IMR-90 (cell line): ENCODE measurements at regions not wholly inside any gene's neighbourhood (a gene's known extent, or its start where the extent isn't known, plus 50 kb on each side); places are given as distances from the start of the nearest gene placed in this dataset.

Experiments
- ATAC-seq: fragments of 200-7000 bp; cut with Tn5 transposase; 2 replicates; pipeline ENCODE4 v1.9.1; 2020; ENCODE audit warnings: low read depth, mild to moderate bottlenecking, moderate library complexity
- BruUV-seq: library from RNA; stranded (reverse); fragments of 400-500 nt; replicated peaks from 2 replicates; lab custom pipeline; 2021; lab: Mats Ljungman, UMichigan
- CTCF ChIA-PET: fragments of 300-600 bp; formaldehyde crosslinking; extraction: SDS; loops from one replicate; lab custom pipeline; 2021; ENCODE audit warnings: antibody characterized with exemption; lab: Yijun Ruan, JAX
- POLR2A ChIA-PET: fragments of 300-600 bp; sonication (Branson Sonifier 250); formaldehyde crosslinking; loops from one replicate; lab custom pipeline; 2022; ENCODE audit warnings: antibody characterized with exemption; ENCODE audit not compliant: unreplicated experiment; lab: Charles Lee
- DNase-seq: peaks from one replicate; pipeline ENCODE4 v3.0.0; 2013
- H2AFZ ChIP-seq: replicated peaks from 2 replicates; pipeline ENCODE3; 2013; ENCODE audit warnings: low read length, mild to moderate bottlenecking; ENCODE audit not compliant: poor library complexity
- H2AK5ac ChIP-seq: 2 replicates; pipeline ENCODE4 v1.6.1; 2013; ENCODE audit warnings: low read depth, low read length, inconsistent platforms
- H2AK9ac ChIP-seq: replicated peaks from 2 replicates; pipeline ENCODE3; 2013; ENCODE audit warnings: mild to moderate bottlenecking, low read depth, low read length, moderate library complexity; ENCODE audit not compliant: poor library complexity
- H2BK120ac ChIP-seq: 2 replicates; pipeline ENCODE4 v1.6.1; 2013; ENCODE audit warnings: low read depth, low read length, inconsistent platforms
- H2BK15ac ChIP-seq: 3 replicates; pipeline ENCODE4 v1.6.1; 2013; ENCODE audit warnings: low read depth, low read length, inconsistent platforms
- H2BK20ac ChIP-seq: 2 replicates; pipeline ENCODE4 v1.6.1; 2013; ENCODE audit warnings: low read depth, mild to moderate bottlenecking, inconsistent platforms, low read length, moderate library complexity
- H2BK5ac ChIP-seq: 2 replicates; pipeline ENCODE4 v1.6.1; 2013; ENCODE audit warnings: mild to moderate bottlenecking, low read depth, low read length, inconsistent platforms; ENCODE audit not compliant: poor library complexity, severe bottlenecking
- H3K14ac ChIP-seq: replicated peaks from 2 replicates; pipeline ENCODE4 v1.6.1; 2013; ENCODE audit warnings: low read depth, low read length, inconsistent platforms
- H3K18ac ChIP-seq: 2 replicates; pipeline ENCODE4 v1.6.1; 2013; ENCODE audit warnings: low read depth, low read length, control low read depth
- H3K23ac ChIP-seq: 2 replicates; pipeline ENCODE4 v1.6.1; 2013; ENCODE audit warnings: low read depth, low read length, inconsistent platforms
- H3K27ac ChIP-seq: 2 replicates; pipeline ENCODE4 v1.5.1; 2013; ENCODE audit warnings: mild to moderate bottlenecking, control low read depth, low read length; ENCODE audit not compliant: insufficient read depth
- H3K27me3 ChIP-seq: 2 replicates; pipeline ENCODE4 v1.6.1; 2013; ENCODE audit warnings: low read length; ENCODE audit not compliant: control insufficient read depth, insufficient read depth
- H3K36me3 ChIP-seq: 2 replicates; pipeline ENCODE4 v1.6.1; 2013; ENCODE audit warnings: low read length, mixed read lengths; ENCODE audit not compliant: control insufficient read depth, insufficient read depth
- H3K4ac ChIP-seq: 2 replicates; pipeline ENCODE4 v1.6.1; 2013; ENCODE audit warnings: low read depth, low read length, inconsistent platforms
- H3K4me1 ChIP-seq: 2 replicates; pipeline ENCODE4 v1.6.1; 2013; ENCODE audit warnings: low read length, mixed read lengths; ENCODE audit not compliant: control insufficient read depth, insufficient read depth
- H3K4me2 ChIP-seq: 2 replicates; pipeline ENCODE4 v1.6.1; 2013; ENCODE audit warnings: low read depth, mild to moderate bottlenecking, control low read depth, low read length, moderate library complexity
- H3K4me3 ChIP-seq: 2 replicates; pipeline ENCODE4 v1.5.1; 2013; ENCODE audit warnings: low read depth, mild to moderate bottlenecking, control low read depth, low read length, moderate library complexity; ENCODE audit not compliant: insufficient read depth
- H3K56ac ChIP-seq: 2 replicates; pipeline ENCODE4 v1.6.1; 2013; ENCODE audit warnings: low read length, inconsistent platforms; ENCODE audit not compliant: insufficient read depth; ENCODE audit errors: extremely low read depth
- H3K79me1 ChIP-seq, 2 experiments: 2 replicates each; pipeline ENCODE4 v1.6.1; 2013; ENCODE audit warnings: low read length in 2 of 2, inconsistent platforms in 1 of 2, low read depth in 1 of 2
- H3K9ac ChIP-seq: 2 replicates; pipeline ENCODE4 v1.6.1; 2013; ENCODE audit warnings: low read depth, low read length, control low read depth
- H3K9me1 ChIP-seq: 2 replicates; pipeline ENCODE4 v1.6.1; 2013; ENCODE audit warnings: low read length, inconsistent platforms; ENCODE audit not compliant: insufficient read depth
- H3K9me3 ChIP-seq: 2 replicates; pipeline ENCODE4 v1.6.1; 2013; ENCODE audit warnings: low read length; ENCODE audit not compliant: control insufficient read depth, insufficient read depth
- H4K20me1 ChIP-seq: 2 replicates; pipeline ENCODE4 v1.6.1; 2013; ENCODE audit warnings: low read length, inconsistent platforms; ENCODE audit not compliant: insufficient read depth
- H4K5ac ChIP-seq: 2 replicates; pipeline ENCODE4 v1.6.1; 2013; ENCODE audit warnings: mild to moderate bottlenecking, low read depth, low read length, control low read depth
- H4K8ac ChIP-seq, 2 experiments: 2 replicates each; pipeline ENCODE4 v1.6.1; 2013; ENCODE audit warnings: low read depth in 2 of 2, low read length in 2 of 2, control low read depth in 1 of 2, inconsistent platforms in 1 of 2
- H4K91ac ChIP-seq: 2 replicates; pipeline ENCODE4 v1.6.1; 2013; ENCODE audit warnings: low read depth, low read length, inconsistent platforms; ENCODE audit not compliant: insufficient read depth
- NFE2L2 ChIP-seq: fragments of 150-350 bp; IDR thresholded peaks from 2 replicates; pipeline ENCODE4 v1.6.1; 2016; ENCODE audit warnings: low read depth, mild to moderate bottlenecking, low read length
- RAD21 ChIP-seq: IDR thresholded peaks from 2 replicates; pipeline ENCODE4 v1.6.1; 2012; ENCODE audit warnings: low read length, improper control_type of control experiment
- WGBS, 2 experiments: methylation state at CpG; one replicate each; pipeline versions ENCODE4 v1.1.5 to v1.1.7; 2013; ENCODE audit warnings: missing lambda C conversion rate in 2 of 2; ENCODE audit not compliant: insufficient read length in 1 of 2; ENCODE audit errors: extremely low coverage in 2 of 2; 5-methylcytosine and 5-hydroxymethylcytosine counted together
- dilution Hi-C: fragments of 300-500 bp; cut with HindIII; formaldehyde crosslinking; loops from one replicate; pipeline ENCODE4 v1.14.3; 2018; ENCODE audit warnings: low sequenced_read_pairs; ENCODE audit not compliant: unreplicated experiment
- in situ Hi-C: fragments of 300-500 bp; cut with MboI; formaldehyde crosslinking; loops from 3 replicates; pipeline ENCODE4 v1.14.3; 2019; ENCODE audit warnings: low sequenced_read_pairs, inconsistent platforms, mixed read lengths
- intact Hi-C: fragments of 100-400 bp; cut with micrococcal nuclease; formaldehyde crosslinking; loops from 2 replicates; pipeline ENCODE4 v1.10.0; 2022

DNA sequence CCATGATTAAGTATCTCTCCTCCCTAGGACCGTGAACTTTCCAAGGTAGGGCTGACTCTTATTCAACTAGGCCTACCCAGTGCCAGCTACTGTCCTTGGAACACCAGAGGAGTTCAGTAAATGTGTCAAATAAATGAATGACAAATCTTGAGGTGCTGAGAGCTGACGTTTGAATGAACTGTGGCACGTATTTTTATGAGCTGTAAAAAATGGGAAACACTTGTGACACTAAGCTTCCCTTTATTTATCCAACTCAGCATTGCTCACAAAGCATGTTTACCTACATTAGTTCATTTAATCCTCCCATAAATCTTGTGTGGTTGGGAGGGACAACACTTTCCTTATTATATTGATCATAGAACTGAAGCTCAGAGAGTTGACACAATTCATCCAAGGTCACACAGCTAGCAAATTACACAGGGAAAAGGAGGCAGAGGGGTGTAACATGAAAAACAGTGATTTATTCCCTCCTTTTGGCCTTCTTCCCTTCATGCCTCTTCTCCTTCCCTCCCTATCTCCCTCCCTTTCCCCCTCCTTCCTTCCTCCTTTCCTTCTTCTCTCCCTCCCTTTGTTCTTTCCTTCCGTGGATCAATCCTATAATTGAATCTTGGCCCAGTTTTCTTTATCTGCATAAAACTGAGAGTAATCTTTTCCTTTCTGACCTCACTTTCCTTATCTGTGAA lies 412.6 kb downstream of the DMRT2 start:
- H3K9me1 ChIP-seq = no peaks in the 10 kb centered on the region
- H2AK5ac ChIP-seq = no peak overlapping the region
- H3K27me3 ChIP-seq = no peaks in the 10 kb centered on the region
- H3K9me3 ChIP-seq = peaks cover 8% of the 10 kb centered on the region
- no peak overlapping the region for H2AK9ac ChIP-seq
- BruUV-seq = no TSS peak
- no peak overlapping the region for H3K4me2 ChIP-seq
- ChIA-PET POLR2A (no interaction called here), CTCF (no interaction called here)
- TF ChIP-seq RAD21 (no peak), NFE2L2 (no peak)
- no peaks in the 10 kb centered on the region for H3K79me1 ChIP-seq
- H3K9ac ChIP-seq = no peak overlapping the region
- no peak overlapping the region for H4K5ac ChIP-seq
- no peak overlapping the region for H4K8ac ChIP-seq
- H3K18ac ChIP-seq = no peak overlapping the region
- no peaks in the 10 kb centered on the region for H3K4me1 ChIP-seq
- no peak overlapping the region for H3K14ac ChIP-seq
- no CpG with 5 or more reads among the region's 4 CpGs for WGBS, 2 experiments
- H2BK15ac ChIP-seq = no peak overlapping the region
- H3K56ac ChIP-seq = no peak overlapping the region
- H3K4ac ChIP-seq = no peak overlapping the region
- no peak overlapping the region for H2BK120ac ChIP-seq
- no peak overlapping the region for H3K27ac ChIP-seq
- no peak overlapping the region for H2BK20ac ChIP-seq
- DNase-seq (no peak), ATAC-seq (no peak)
- dilution Hi-C loops (no loop called here), in situ Hi-C loops (no loop called here), intact Hi-C loops (no loop called here)
- H3K36me3 ChIP-seq = no peaks in the 10 kb centered on the region
- H3K23ac ChIP-seq = no peak overlapping the region
- no peak overlapping the region for H2BK5ac ChIP-seq
- H3K4me3 ChIP-seq = no peak overlapping the region
- no peak overlapping the region for H4K91ac ChIP-seq
- no peaks in the 10 kb centered on the region for H4K20me1 ChIP-seq
- H2AFZ ChIP-seq = no peak overlapping the region
